Panc1 (cell line): ENCODE measurements at regions not wholly inside any gene's neighbourhood (a gene's known extent, or its start where the extent isn't known, plus 50 kb on each side); places are given as distances from the start of the nearest gene placed in this dataset.

Source experiments
- ATAC-seq: fragments of 200-7000 bp; cut with Tn5 transposase; 2 replicates; pipeline ENCODE4 v1.9.1; 2020; ENCODE audit warnings: mild to moderate bottlenecking, moderate library complexity
- BruUV-seq: library from RNA; stranded (reverse); fragments of 400-500 nt; replicated peaks from 2 replicates; lab custom pipeline; 2021; lab: Mats Ljungman, UMichigan
- CTCF ChIA-PET: fragments of 300-600 bp; sonication (Branson Sonifier 250); formaldehyde crosslinking; loops from one replicate; lab custom pipeline; 2022; ENCODE audit warnings: antibody characterized with exemption; lab: Charles Lee
- POLR2A ChIA-PET: fragments of 300-600 bp; sonication (Branson Sonifier 250); formaldehyde crosslinking; loops from one replicate; lab custom pipeline; 2022; ENCODE audit warnings: antibody characterized with exemption; lab: Charles Lee
- DNase-seq: peaks from one replicate; pipeline ENCODE4 v3.0.0-alpha.2; 2010; ENCODE audit warnings: low read depth, low spot score
- H3K27ac ChIP-seq: 2 replicates; pipeline ENCODE4 v1.5.1; 2011; ENCODE audit warnings: mild to moderate bottlenecking, low read length, inconsistent platforms
- H3K27me3 ChIP-seq: fragments of 200-500 bp; sonication (Bioruptor generic); 2 replicates; pipeline ENCODE4 v1.6.0; 2014; ENCODE audit warnings: low read length, inconsistent platforms; ENCODE audit not compliant: control insufficient read depth, insufficient read depth
- H3K36me3 ChIP-seq: fragments of 200-500 bp; sonication (Bioruptor generic); 2 replicates; pipeline ENCODE4 v1.5.1; 2014; ENCODE audit warnings: inconsistent platforms, mild to moderate bottlenecking, low read length, moderate library complexity; ENCODE audit not compliant: control insufficient read depth, insufficient read depth
- H3K4me1 ChIP-seq: 2 replicates; pipeline ENCODE4 v1.5.1; 2011; ENCODE audit warnings: inconsistent platforms, mild to moderate bottlenecking, low read length, moderate library complexity; ENCODE audit not compliant: control insufficient read depth, insufficient read depth
- H3K4me3 ChIP-seq, 2 experiments: 2 replicates each; pipeline ENCODE4 v1.5.1; 2011 to 2012; ENCODE audit warnings: low read depth in 2 of 2, low read length in 2 of 2, mild to moderate bottlenecking in 2 of 2, inconsistent platforms in 1 of 2, moderate library complexity in 1 of 2
- H3K9me3 ChIP-seq: fragments of 200-500 bp; sonication (Bioruptor generic); 2 replicates; pipeline ENCODE4 v1.5.1; 2014; ENCODE audit warnings: low read depth, mild to moderate bottlenecking, inconsistent platforms, low read length, moderate library complexity; ENCODE audit not compliant: control insufficient read depth, insufficient read depth
- CTCF ChIP-seq: fragments of 450-650 bp; IDR thresholded peaks from 2 replicates; pipeline ENCODE4 v1.5.1; 2017; ENCODE audit warnings: mild to moderate bottlenecking
- POLR2AphosphoS5 ChIP-seq: IDR thresholded peaks from 2 replicates; pipeline ENCODE4 v1.6.1; 2012; ENCODE audit warnings: mild to moderate bottlenecking, low read depth, low read length, moderate library complexity
- REST ChIP-seq, 2 experiments: IDR thresholded peaks; 2 replicates each; pipeline ENCODE4 v1.6.1; 2011 to 2012; ENCODE audit warnings: low read depth in 2 of 2, control low read depth in 1 of 2, low read length in 1 of 2, mild to moderate bottlenecking in 1 of 2, moderate library complexity in 1 of 2; ENCODE audit not compliant: insufficient read depth in 1 of 2
- SIN3A ChIP-seq: IDR thresholded peaks from 2 replicates; pipeline ENCODE4 v1.6.1; 2012; ENCODE audit warnings: low read depth, mild to moderate bottlenecking, low read length, moderate library complexity, borderline replicate concordance; ENCODE audit not compliant: insufficient read depth
- TCF7L2 ChIP-seq: IDR thresholded peaks from 2 replicates; pipeline ENCODE4 v1.6.1; 2011; ENCODE audit warnings: mild to moderate bottlenecking, low read depth, low read length, inconsistent platforms
- in situ Hi-C: cut with HindIII; loops from 2 replicates; pipeline ENCODE4 v1.10.0; 2016; ENCODE audit warnings: low sequenced_read_pairs, low pct_unique_long_range_greater_than_20kb
- intact Hi-C: fragments of 100-400 bp; cut with micrococcal nuclease; formaldehyde crosslinking; loops from one replicate; pipeline ENCODE4 v1.10.0; 2022; ENCODE audit not compliant: unreplicated experiment

- H3K4me3 ChIP-seq: no peak overlapping the region
- H3K9me3 ChIP-seq: no peaks in the 10 kb centered on the region
- no peak overlapping the region for H3K27ac ChIP-seq
- DNase-seq: no peak
- no peaks in the 10 kb centered on the region for H3K4me1 ChIP-seq
- no peak for ATAC-seq
- H3K36me3 ChIP-seq: no peaks in the 10 kb centered on the region
- in situ Hi-C loops: no loop called here
- TF ChIP-seq TCF7L2 (no peak), POLR2AphosphoS5 (no peak), REST (IDR thresholded peaks at IDR 0.05; ENCODE audit: insufficient read depth in 1 of 2, low read depth in 2 of 2, low read length in 1 of 2) (no peak), CTCF (no peak), SIN3A (no peak)
- intact Hi-C loops: no loop called here
- CTCF ChIA-PET: no interaction called here
- POLR2A ChIA-PET: no interaction called here
- BruUV-seq: no TSS peak
- no peaks in the 10 kb centered on the region; the same call in 1 of the 2 replicates for H3K27me3 ChIP-seq
Observed at GRCh38 chr4:121221608-121222007, 57.5 kb upstream of the TNIP3 start.

GRCh38 chr4:121221201-121221600 is 57.1 kb upstream of the TNIP3 start:
- BruUV-seq: no TSS peak
- H3K36me3 ChIP-seq: no peaks in the 10 kb centered on the region
- H3K27ac ChIP-seq: no peak overlapping the region
- no peaks in the 10 kb centered on the region; the same call in 1 of the 2 replicates for H3K27me3 ChIP-seq
- in situ Hi-C loops (no loop called here), intact Hi-C loops (no loop called here)
- no peaks in the 10 kb centered on the region for H3K4me1 ChIP-seq
- TF ChIP-seq REST (IDR thresholded peaks at IDR 0.05; ENCODE audit: insufficient read depth in 1 of 2, low read depth in 2 of 2, low read length in 1 of 2) (no peak), SIN3A (no peak), TCF7L2 (no peak), POLR2AphosphoS5 (no peak), CTCF (no peak)
- H3K9me3 ChIP-seq: no peaks in the 10 kb centered on the region
- ATAC-seq (no peak), DNase-seq (no peak)
- ChIA-PET CTCF (no interaction called here), POLR2A (no interaction called here)
- H3K4me3 ChIP-seq: no peak overlapping the region
